Gastrocnemius medialis (tissue), 4 donors: ENCODE measurements at regions not wholly inside any gene's neighbourhood (a gene's known extent, or its start where the extent isn't known, plus 50 kb on each side); places are given as distances from the start of the nearest gene placed in this dataset.

Source experiments
- ATAC-seq, 2 donors: fragments of 150-250 bp; one replicate each; pipeline ENCODE4 v1.9.1; 2016
- DNase-seq, 2 donors: peaks; one replicate each; pipeline ENCODE4 v3.0.0-alpha.2; 2019
- H3K27ac ChIP-seq, 4 donors: fragments of 200-600 bp; sonication (generic); 1 replicate in 1 of 4; 2 replicates in 3 of 4; pipeline ENCODE4 v1.5.1; 2016 to 2018; ENCODE audit warnings: mild to moderate bottlenecking in 2 of 4, moderate library complexity in 1 of 4
- H3K27me3 ChIP-seq, 3 donors: fragments of 200-600 bp; sonication (generic) in 2 of 3; 1 replicate in 1 of 3; 2 replicates in 2 of 3; pipeline versions ENCODE4 v1.5.1 to v1.6.0; 2016 to 2019; ENCODE audit warnings: mild to moderate bottlenecking in 1 of 3, moderate library complexity in 1 of 3
- H3K36me3 ChIP-seq, 2 donors: fragments of 200-600 bp; sonication (generic) in 1 of 2; one replicate each; pipeline ENCODE4 v1.5.1; 2017 to 2018
- H3K4me1 ChIP-seq, 2 donors: fragments of 200-600 bp; sonication (generic) in 1 of 2; one replicate each; pipeline ENCODE4 v1.5.1; 2016 to 2017; ENCODE audit warnings: mild to moderate bottlenecking in 2 of 2
- H3K4me3 ChIP-seq, 4 donors: fragments of 200-600 bp; sonication (generic) in 3 of 4; 1 replicate in 1 of 4; 2 replicates in 3 of 4; pipeline ENCODE4 v1.5.1; 2016 to 2019; ENCODE audit warnings: mild to moderate bottlenecking in 2 of 4
- H3K9me3 ChIP-seq, 3 donors: fragments of 200-600 bp; sonication (generic) in 2 of 3; 1 replicate in 1 of 3; 2 replicates in 2 of 3; pipeline ENCODE4 v1.5.1; 2016 to 2019
- POLR2A ChIP-seq, 2 donors: fragments of 450-650 bp; IDR thresholded peaks; one replicate each; pipeline ENCODE4 v1.6.1; 2017; ENCODE audit warnings: antibody characterized with exemption in 2 of 2, mild to moderate bottlenecking in 2 of 2, moderate library complexity in 2 of 2
- in situ Hi-C, 4 donors: fragments of 200-750 bp; cut with MboI; loops; one replicate each; pipeline versions ENCODE4 v1.15.0 to v1.8.0; 2017; ENCODE audit warnings: low sequenced_read_pairs in 4 of 4
- intact Hi-C: fragments of 100-400 bp; cut with DNase I; formaldehyde crosslinking; loops from one replicate; pipeline ENCODE4 v1.15.1; 2023; ENCODE audit warnings: low total_unique reads
- TF ChIP-seq, protein P1 (sequence below), 5 experiments: fragments of 450-650 bp in 3 of 5; fragments of 200-600 bp in 2 of 5; sonication (generic) in 2 of 5; IDR thresholded peaks in 4 of 5; conservative IDR thresholded peaks in 1 of 5; 1 replicate in 4 of 5; 2 replicates in 1 of 5; pipeline ENCODE4 v1.5.1; 2016 to 2019; ENCODE audit warnings: antibody characterized with exemption in 5 of 5, mild to moderate bottlenecking in 3 of 5, moderate library complexity in 3 of 5

- ATAC-seq = no peak
- H3K4me3 ChIP-seq = no peak overlapping the region
These were observed 211.5 kb upstream of the P2RY1 start for GRCh38 chr3:152623286-152623911.

DNA sequence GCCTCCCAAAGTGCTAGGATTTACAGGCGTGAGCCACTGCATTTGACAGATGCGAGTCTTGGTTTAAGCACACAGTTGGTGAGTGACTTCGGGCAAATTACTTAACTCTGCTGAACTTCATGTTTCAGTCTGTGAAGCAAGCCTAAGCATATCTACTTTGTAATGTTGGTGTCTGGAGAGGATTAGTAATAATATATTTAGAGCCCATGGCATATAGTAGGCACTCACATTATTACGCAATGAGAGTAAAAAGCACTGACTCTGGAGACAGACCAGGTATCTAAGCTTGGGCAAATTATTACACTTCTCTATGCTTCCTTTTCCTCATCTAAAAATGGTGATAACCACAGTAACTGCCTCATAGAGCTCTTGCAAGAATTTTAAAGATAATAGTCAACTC, 208.7 kb upstream of the P2RY1 start:
- TF ChIP-seq, protein P1, sequence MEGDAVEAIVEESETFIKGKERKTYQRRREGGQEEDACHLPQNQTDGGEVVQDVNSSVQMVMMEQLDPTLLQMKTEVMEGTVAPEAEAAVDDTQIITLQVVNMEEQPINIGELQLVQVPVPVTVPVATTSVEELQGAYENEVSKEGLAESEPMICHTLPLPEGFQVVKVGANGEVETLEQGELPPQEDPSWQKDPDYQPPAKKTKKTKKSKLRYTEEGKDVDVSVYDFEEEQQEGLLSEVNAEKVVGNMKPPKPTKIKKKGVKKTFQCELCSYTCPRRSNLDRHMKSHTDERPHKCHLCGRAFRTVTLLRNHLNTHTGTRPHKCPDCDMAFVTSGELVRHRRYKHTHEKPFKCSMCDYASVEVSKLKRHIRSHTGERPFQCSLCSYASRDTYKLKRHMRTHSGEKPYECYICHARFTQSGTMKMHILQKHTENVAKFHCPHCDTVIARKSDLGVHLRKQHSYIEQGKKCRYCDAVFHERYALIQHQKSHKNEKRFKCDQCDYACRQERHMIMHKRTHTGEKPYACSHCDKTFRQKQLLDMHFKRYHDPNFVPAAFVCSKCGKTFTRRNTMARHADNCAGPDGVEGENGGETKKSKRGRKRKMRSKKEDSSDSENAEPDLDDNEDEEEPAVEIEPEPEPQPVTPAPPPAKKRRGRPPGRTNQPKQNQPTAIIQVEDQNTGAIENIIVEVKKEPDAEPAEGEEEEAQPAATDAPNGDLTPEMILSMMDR (IDR thresholded peaks at IDR 0.05 in 4 of 5, conservative IDR thresholded peaks at IDR 0.05 in 1 of 5) = no peak
- Histone ChIP-seq H3K4me1 (peaks cover 9 to 11% of the 10 kb centered on the region in 2 donors), H3K27me3 (no peaks in the 10 kb centered on the region), H3K27ac (no peak overlapping the region), H3K4me3 (no peak overlapping the region), H3K9me3 (no peaks in the 10 kb centered on the region), H3K36me3 (no peaks in the 10 kb centered on the region)
- ATAC-seq (no peak), DNase-seq (no peak)
- intact Hi-C loops (no loop called here), in situ Hi-C loops (no loop called here)

More at GRCh38 chr3:152623286-152623911, 211.5 kb upstream of the P2RY1 start:
- Histone ChIP-seq H3K4me1 (peaks cover 9 to 18% of the 10 kb centered on the region in 2 donors), H3K27me3 (no peaks in the 10 kb centered on the region), H3K27ac (no peak overlapping the region), H3K9me3 (no peaks in the 10 kb centered on the region), H3K36me3 (no peaks in the 10 kb centered on the region)
- no peak for DNase-seq
- TF ChIP-seq, protein P1 (IDR thresholded peaks at IDR 0.05 in 4 of 5, conservative IDR thresholded peaks at IDR 0.05 in 1 of 5) = no peak
- no peak for TF ChIP-seq POLR2A (IDR thresholded peaks at IDR 0.05)
- in situ Hi-C loops (no loop called here), intact Hi-C loops (no loop called here)

DNA sequence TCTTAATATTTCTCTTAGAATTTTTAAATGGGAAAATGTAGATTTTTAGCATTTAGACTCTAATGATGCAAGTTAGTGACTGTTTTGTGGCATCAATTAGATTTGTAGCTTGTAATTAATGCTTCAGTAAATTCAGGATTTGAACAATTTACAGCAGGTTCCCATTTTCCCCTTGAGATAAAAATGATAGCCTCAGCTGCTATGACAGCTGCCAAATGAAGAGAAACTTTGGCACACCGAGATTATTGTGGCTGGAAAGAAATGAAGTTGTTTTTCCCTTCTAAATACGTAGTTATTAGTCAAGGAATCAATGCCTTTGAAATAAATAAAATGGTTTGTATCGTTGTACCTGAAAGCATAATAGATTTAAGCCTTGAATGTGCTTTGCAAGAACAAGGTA, 206.4 kb upstream of the P2RY1 start:
- H3K27me3 ChIP-seq = no peaks in the 10 kb centered on the region
- H3K27ac ChIP-seq = no peak overlapping the region
- no peaks in the 10 kb centered on the region for H3K36me3 ChIP-seq
- intact Hi-C loops (no loop called here), in situ Hi-C loops (no loop called here)
- no peaks in the 10 kb centered on the region for H3K4me1 ChIP-seq
- no peak overlapping the region for H3K4me3 ChIP-seq
- DNase-seq (no peak), ATAC-seq (no peak)
- no peak for TF ChIP-seq POLR2A (IDR thresholded peaks at IDR 0.05)
- TF ChIP-seq, protein P1 (IDR thresholded peaks at IDR 0.05 in 4 of 5, conservative IDR thresholded peaks at IDR 0.05 in 1 of 5) = no peak
- no peaks in the 10 kb centered on the region for H3K9me3 ChIP-seq

GRCh38 chr3:152629363-152630122, 205.4 kb upstream of the P2RY1 start:
- Histone ChIP-seq H3K27me3 (no peaks in the 10 kb centered on the region), H3K4me3 (no peak overlapping the region), H3K36me3 (no peaks in the 10 kb centered on the region), H3K27ac (no peak overlapping the region), H3K9me3 (no peaks in the 10 kb centered on the region), H3K4me1 (no peaks in the 10 kb centered on the region)
- TF ChIP-seq, protein P1 (IDR thresholded peaks at IDR 0.05 in 4 of 5, conservative IDR thresholded peaks at IDR 0.05 in 1 of 5) = no peak
- TF ChIP-seq POLR2A (IDR thresholded peaks at IDR 0.05) = no peak
- intact Hi-C loops = no loop called here
- DNase-seq (no peak), ATAC-seq (no peak)
- in situ Hi-C loops = no loop called here
